HL-60/S4 (cell line): ENCODE measurements at regions not wholly inside any gene's neighbourhood (a gene's known extent, or its start where the extent isn't known, plus 50 kb on each side); places are given as distances from the start of the nearest gene placed in this dataset.
"Not testable (repeated sequence)": the region's sequence is repeated elsewhere in the genome, so short reads cannot be mapped to it uniquely, and the experiment has no call there.

ENCODE experiments used
- in situ Hi-C: fragments of 300-500 bp; cut with MboI; formaldehyde crosslinking; loops from 2 replicates; pipeline ENCODE4 v1.14.3; 2022; ENCODE audit warnings: low sequenced_read_pairs

- in situ Hi-C loops, result no loop called here
Measured at GRCh38 chr3:30457081-30457480, 149.3 kb upstream of the TGFBR2 start.

DNA sequence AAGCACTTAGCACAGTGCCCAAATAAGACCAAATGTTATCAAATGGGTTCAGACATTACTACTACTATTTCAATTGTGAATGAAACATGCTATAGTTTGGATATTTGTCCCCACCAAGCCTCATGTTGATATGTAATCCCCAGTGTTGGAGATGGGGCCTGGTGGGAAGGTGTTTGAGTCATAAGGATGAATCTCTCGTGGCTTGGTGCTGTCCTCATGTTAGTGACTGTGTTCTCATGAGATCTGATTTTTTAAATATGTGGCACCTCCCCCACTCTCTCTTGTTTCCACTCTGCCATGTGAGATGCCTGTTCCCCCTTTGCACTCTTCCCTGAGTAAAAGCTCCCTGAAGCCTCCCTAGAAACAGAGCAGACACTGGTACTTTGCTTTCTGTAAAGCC, 148.7 kb upstream of the TGFBR2 start:
- in situ Hi-C loops, result no loop called here

DNA sequence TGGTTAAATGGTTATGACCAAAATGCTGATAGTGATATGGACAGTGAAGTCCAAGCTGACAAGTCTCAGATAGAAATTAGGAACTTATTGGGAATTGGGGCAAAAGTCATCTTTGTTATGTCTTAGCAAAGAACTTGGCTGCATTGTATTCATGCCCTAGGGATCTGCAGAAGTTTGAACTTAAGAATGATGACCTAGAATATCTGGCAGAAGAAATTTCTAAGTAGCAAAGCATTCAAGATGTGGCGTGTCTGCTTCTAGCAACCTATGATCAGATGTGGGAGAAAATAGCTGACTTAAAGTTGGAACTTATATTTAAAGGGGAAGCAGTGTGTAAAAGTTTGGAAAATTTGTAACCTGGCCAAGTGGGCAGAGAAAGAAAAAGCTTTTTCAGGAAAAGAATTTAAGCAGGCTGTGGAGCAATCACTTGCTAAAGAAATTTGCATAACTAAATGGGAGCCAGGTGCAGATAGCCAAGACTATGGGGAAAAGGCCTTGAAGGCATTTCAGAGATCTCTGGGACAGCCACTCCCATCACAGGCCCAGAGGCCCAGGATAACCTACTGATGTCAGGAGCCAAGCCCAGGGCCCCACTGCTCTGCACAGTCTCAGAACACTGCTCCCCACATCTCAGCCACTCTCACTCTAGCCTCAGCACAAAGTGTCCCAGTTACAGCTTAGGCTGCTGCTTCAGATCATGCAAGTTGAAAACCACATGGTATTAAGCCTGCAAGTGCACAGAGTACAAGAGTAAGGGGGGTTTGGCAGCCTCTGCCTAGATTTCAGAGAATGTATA, 147.8 kb upstream of the TGFBR2 start:
- in situ Hi-C loops, result no loop called here

DNA sequence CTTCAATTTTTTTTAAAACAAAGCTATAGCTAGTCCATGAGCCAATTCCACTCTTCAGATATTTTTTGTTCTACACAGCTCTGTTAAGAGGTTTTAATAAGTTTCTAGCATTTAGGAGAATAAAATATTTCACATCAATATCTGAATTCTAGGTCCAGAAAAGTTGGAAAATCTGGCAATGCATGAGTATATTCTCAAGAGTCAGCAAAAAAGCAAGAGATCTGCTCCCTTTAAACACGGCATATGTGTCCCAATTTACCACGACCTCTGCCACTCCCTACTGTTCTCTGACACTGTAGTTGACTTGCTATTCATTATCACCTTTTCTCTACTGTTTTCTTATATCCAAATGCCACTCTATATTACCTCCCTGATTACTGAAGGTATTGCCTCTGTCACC, 145.1 kb upstream of the TGFBR2 start:
- in situ Hi-C loops, result no loop called here

DNA sequence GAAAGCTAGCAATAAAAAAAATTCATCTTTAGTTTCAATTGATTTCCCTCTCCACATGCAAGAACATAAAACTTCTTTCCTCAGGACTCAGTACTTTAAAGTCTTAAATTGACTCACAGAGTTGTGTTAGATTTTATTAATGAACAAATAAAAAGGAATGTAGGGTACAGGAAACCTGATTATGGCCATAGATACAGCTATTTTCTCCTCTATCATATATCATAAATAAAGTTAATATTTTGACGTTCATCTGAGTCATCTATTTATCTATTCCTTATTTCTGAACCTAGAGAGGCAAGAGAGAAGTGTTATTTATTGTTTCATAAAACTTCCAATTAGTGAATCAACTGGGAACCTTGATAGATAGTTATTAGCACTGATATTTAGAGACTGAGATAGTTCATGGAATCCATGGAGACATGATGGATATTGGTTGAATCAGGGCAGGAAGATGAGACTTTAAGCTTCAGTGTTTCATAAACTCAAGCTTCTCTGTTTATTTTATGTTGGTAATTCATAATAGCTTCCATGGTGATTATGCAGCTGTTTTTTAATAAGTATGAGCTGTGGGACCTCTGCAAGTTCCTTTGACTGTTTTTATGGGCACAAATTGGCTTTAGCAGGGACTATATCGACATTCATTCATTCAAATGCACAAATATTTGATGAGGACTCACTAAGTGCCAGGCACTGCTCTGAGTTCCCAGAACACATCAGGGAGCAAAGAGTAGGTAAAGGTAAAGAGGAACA, 143.5 kb upstream of the TGFBR2 start:
- in situ Hi-C loops, result no loop called here

GRCh38 chr3:30464381-30464780, 142.0 kb upstream of the TGFBR2 start:
- in situ Hi-C loops, result no loop called here

DNA sequence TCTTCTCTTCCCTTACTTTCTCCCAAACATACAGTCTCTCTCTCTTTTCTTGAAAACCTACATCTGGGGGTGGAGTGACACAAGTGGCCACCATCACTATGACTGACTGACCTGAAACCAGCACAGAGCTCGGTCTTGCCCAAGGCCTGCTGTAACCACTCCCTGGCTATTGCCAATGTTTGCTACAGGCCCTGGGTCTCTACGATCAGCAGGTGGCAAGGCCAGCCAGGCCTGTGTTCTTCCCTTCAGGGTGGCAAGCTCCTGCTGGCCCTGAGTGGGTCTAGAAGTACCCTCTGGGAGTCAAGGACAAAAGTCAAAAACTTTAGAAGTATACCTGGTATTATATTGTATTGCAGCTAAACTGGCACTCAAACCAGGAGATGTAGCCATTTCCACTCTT, 140.9 kb upstream of the TGFBR2 start:
- in situ Hi-C loops, result no loop called here

- in situ Hi-C loops, result no loop called here
Measured at GRCh38 chr3:30467596-30468238, 138.7 kb upstream of the TGFBR2 start.

DNA sequence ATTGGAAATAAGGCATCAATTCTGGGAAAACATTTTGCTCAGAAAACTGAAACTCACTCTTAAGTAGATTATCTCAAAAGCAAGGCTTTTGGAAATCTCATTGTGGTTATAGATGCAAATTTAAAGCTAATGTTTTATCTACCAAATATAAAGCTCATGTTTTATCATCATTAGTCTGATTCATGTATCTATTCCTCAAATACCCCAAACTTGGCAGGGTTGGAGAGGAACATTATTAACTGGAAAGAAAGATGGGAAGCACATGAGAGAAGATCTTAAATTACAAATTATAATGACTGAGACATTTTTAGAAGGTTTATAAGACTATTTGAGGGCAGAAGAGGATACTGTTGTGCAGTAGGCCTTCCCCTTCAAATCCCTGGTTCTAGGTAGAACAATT, 137.3 kb upstream of the TGFBR2 start:
- in situ Hi-C loops, result no loop called here

- in situ Hi-C loops, result no loop called here
Measured at GRCh38 chr3:30470496-30470895, 135.9 kb upstream of the TGFBR2 start.

DNA sequence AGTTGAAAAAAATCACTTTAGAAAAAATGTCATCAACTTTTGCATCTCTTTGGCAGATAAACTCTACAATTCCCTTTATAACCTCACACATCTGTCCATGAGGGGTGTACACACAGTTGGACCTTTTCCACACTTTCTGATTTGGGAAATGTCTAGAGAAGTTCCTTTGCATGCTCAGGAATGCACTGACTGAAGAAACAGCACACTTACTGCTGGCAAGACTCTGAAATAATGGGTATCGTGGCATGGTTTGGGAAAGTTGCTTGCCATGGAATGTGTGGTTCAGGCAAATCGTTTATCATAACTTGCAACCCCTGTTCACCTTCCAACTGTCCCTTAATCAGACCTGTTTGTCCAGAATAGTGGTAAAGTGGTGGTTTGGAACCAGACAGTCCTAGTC, 135.3 kb upstream of the TGFBR2 start:
- in situ Hi-C loops, result no loop called here

DNA sequence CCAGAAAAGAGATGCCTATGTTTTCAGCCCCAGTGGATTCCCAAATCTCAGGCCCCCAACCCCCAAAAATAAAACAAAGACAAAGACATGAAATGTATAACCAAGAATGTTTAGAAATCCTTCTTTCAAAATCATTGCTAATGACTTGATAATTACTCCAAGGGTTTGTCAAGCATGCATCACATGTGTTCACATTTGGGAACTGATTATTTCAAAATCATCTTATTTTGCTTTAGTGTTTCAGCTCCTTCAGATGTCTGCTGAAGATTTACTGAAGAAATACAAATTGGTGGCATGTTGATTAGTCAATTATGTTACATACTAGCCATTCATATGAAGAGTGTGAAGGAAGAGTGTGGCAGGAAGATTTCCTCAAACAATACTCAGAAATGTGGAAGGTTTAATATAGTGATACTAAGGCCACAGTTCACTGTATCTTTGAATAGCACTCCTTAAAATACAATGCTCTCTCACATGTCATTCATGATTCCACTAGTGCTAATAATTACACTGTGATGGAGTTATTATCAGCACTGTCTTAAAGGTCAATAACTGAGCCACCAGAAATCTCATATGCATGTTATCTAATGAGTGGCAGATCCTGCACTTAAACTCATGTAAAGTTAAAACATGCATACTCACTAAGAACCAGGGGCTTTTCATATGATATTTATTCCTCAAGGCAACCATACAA, 134.5 kb upstream of the TGFBR2 start:
- in situ Hi-C loops, result no loop called here

DNA sequence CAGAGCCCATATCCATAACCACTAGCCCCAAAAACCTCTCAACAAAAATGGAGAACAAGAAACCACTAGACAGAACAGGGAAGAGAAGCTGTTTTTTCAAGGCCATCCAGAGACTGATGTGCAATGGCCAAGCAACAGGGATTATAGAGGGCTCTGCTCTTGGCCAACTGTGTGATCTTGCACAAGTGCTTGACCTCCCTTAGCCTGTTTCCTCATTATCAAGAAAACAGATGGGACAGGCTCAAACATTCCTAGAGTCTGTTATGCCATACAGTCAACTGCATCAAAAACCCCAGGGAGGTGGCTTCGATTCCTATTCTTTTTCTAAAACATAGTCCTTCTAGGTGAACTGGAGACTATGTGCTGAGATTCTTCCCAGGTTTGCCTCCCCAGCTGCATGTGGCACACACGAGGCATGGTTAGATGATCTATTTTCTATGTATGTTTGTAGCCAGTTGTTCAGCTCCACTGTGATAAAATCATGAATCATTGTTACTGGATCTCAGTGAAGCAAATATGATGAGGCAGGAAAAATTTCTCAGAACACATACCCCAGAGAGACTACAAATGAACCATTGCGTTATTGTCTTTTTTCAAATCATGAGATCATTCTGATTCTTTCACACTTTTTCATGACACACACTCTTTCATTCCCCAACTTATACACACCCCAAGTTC, 132.9 kb upstream of the TGFBR2 start:
- in situ Hi-C loops, result no loop called here

DNA sequence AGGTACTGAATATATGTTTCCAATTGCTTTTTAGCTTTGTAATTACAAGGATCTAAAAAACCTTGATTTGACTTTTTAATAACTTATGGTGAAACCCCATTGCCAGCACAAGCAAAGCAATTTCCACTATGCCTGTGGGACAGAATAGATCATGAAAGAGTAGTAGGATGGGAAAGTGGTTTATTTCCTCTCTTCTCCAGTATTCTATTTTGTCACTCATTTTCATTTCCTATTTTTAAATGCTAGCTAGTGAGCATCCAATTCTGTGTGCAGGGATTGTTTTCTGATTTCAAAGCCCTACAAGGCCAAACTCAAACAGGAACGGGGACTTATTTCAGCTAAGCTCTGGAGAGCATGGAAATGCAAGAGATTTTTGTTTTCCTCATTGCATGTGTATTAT, 132.0 kb upstream of the TGFBR2 start:
- in situ Hi-C loops, result no loop called here

- in situ Hi-C loops, result no loop called here
Measured at GRCh38 chr3:30475038-30475808, 131.2 kb upstream of the TGFBR2 start.

DNA sequence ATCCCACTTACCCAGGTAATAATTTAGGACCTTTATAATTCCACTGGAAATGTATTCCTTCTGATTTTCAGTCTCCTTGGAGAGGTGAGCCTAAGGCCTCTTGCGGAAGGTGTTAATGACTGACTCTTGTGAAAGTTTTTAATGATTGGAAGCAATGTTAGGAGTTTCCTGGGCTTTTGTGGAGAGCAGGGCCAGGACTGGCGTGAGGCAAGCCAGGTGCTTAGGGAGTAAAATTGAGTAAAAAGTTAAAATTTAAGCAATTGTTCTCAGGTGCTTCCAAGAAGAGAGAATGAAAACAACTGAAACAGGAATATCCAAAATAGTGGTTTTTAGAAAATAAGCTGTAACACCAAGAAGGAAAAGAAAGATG, 130.6 kb upstream of the TGFBR2 start:
- in situ Hi-C loops, result no loop called here

DNA sequence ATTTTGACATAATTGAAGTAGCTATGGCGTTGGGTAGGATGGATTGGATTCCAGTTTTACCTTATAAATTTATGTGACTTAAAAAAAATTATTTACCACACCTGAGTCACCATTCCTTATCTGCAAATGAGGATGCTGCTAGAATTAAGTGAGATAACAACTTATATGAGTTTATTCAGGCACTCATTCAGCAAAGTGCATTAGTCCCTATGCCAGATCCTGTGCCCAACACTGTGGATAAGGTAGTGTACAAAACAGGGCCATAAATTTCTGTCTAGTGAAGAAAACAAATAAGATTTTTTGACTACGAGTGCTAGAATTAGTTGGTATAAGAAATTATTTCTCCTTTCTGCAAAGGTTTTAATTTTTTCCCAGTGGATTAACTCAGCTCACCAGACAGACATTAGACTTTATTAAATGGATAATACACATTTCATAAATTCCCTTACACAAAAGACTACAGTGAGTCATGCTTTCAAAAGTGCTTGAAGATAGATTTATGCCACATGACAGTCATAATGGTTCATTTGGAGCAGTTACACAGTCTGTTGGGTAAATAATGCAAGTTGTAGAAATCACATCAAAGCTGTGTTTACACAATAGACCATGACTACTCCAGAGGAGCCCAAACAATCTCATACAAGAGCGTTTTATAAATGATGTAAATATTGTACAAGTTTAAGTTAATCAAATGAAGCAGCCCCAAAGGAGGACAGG, 129.9 kb upstream of the TGFBR2 start:
- in situ Hi-C loops, result no loop called here

GRCh38 chr3:30477149-30477921, 129.1 kb upstream of the TGFBR2 start:
- in situ Hi-C loops, result no loop called here

- in situ Hi-C loops, result not testable (repeated sequence)
Measured at GRCh38 chr3:30479737-30480136, 126.7 kb upstream of the TGFBR2 start.
